Lower lobe of right lung (tissue), 2 donors: ENCODE measurements at regions not wholly inside any gene's neighbourhood (a gene's known extent, or its start where the extent isn't known, plus 50 kb on each side); places are given as distances from the start of the nearest gene placed in this dataset.

Experiments
- ATAC-seq, 2 donors: fragments of 200-7000 bp; cut with Tn5 transposase; one replicate each; pipeline ENCODE4 v1.9.1; 2020 to 2022; ENCODE audit warnings: mild to moderate bottlenecking in 2 of 2, moderate library complexity in 2 of 2
- DNase-seq: peaks from one replicate; pipeline ENCODE4 v3.0.0-alpha.2; 2020
- H3K27ac ChIP-seq: fragments of 200-600 bp; one replicate; pipeline ENCODE4 v1.8.0; 2022
- H3K27me3 ChIP-seq: fragments of 200-600 bp; one replicate; pipeline ENCODE4 v1.8.0; 2022; ENCODE audit warnings: low read depth
- H3K36me3 ChIP-seq: fragments of 200-600 bp; one replicate; pipeline ENCODE4 v1.8.0; 2022; ENCODE audit warnings: mild to moderate bottlenecking
- H3K4me1 ChIP-seq: fragments of 200-600 bp; one replicate; pipeline ENCODE4 v1.8.0; 2022
- H3K4me3 ChIP-seq: fragments of 200-600 bp; one replicate; pipeline ENCODE4 v1.8.0; 2022; ENCODE audit warnings: mild to moderate bottlenecking
- H3K9me3 ChIP-seq: fragments of 200-600 bp; one replicate; pipeline ENCODE4 v1.8.0; 2022
- CTCF ChIP-seq: fragments of 200-600 bp; IDR thresholded peaks from one replicate; pipeline ENCODE4 v1.8.0; 2022; ENCODE audit warnings: antibody characterized with exemption, mild to moderate bottlenecking
- intact Hi-C: fragments of 100-400 bp; cut with DNase I; formaldehyde crosslinking; loops from one replicate; pipeline ENCODE4 v1.11.0; 2022
- donor health status: DM: no; HTN: yes; CAD: no; lungs with severe emphysema.

DNA sequence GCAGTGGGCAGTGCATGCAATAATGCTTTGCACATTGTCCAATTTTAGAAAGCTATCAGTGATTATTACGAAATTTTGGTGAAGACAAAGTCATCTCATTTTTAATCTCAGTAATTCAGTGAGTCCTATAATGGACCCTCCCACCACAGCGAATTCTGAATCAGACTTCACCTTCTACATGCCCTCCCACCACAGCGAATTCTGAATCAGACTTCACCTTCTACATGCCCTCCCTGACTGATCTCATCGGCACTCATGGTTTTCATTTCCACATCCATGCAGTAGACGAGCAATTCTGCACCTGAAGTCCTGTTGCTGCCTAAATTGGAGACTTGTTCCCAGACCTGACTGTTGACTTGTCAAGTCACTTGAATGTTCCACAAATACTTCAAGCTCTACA, 522.3 kb downstream of the EIPR1 start:
- Histone ChIP-seq H3K4me3 (no peak overlapping the region), H3K4me1 (no peaks in the 10 kb centered on the region), H3K9me3 (no peaks in the 10 kb centered on the region), H3K27me3 (no peaks in the 10 kb centered on the region), H3K36me3 (no peaks in the 10 kb centered on the region), H3K27ac (no peak overlapping the region)
- intact Hi-C loops = no loop called here
- ATAC-seq = no peak
- TF ChIP-seq CTCF = no peak
- no peak for DNase-seq

- no peaks in the 10 kb centered on the region for H3K4me1 ChIP-seq
- no peaks in the 10 kb centered on the region for H3K36me3 ChIP-seq
- no peaks in the 10 kb centered on the region for H3K9me3 ChIP-seq
- DNase-seq = no peak
- no peak overlapping the region for H3K27ac ChIP-seq
- no peak overlapping the region for H3K4me3 ChIP-seq
- no peaks in the 10 kb centered on the region for H3K27me3 ChIP-seq
- no peak for TF ChIP-seq CTCF
- intact Hi-C loops = no loop called here
- ATAC-seq = no peak
Observed at GRCh38 chr2:2853346-2853745, 522.3 kb upstream of the MYT1L start.

- no peak overlapping the region for H3K4me3 ChIP-seq
- intact Hi-C loops = no loop called here
Observed at GRCh38 chr2:2851806-2852777, 521.0 kb upstream of the MYT1L start.

DNA sequence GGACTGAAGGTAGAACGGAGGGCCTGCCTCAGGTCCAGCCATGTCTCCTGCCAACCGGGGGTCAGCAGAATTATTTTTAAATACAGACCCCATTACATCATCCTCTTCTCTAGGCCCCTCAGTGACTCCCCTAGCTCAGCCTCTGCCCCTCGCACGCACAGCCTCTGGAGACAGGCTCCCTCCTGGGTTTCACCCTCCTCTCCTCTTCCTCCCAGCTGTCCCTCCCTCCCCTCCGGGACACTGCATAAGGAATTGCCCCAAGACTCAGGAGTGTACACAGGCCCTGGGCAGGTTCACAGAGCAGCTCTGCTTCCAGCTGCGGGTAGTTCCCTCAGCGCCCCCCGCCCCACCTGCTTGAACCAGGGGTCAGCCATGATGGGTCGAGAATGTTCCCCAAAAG, 520.2 kb upstream of the MYT1L start:
- TF ChIP-seq CTCF = no peak
- intact Hi-C loops = no loop called here
- Histone ChIP-seq H3K4me1 (peaks cover 2% of the 10 kb centered on the region), H3K27me3 (no peaks in the 10 kb centered on the region), H3K4me3 (no peak overlapping the region), H3K36me3 (no peaks in the 10 kb centered on the region), H3K9me3 (no peaks in the 10 kb centered on the region), H3K27ac (no peak overlapping the region)
- DNase-seq (no peak), ATAC-seq (no peak)

More at GRCh38 chr2:2851806-2852777, 521.0 kb upstream of the MYT1L start:
- Histone ChIP-seq H3K27me3 (no peaks in the 10 kb centered on the region), H3K9me3 (no peaks in the 10 kb centered on the region), H3K4me1 (no peaks in the 10 kb centered on the region), H3K36me3 (no peaks in the 10 kb centered on the region), H3K27ac (no peak overlapping the region)
- TF ChIP-seq CTCF = no peak
- no peak for ATAC-seq
- no peak for DNase-seq

- Histone ChIP-seq H3K27me3 (no peaks in the 10 kb centered on the region), H3K36me3 (no peaks in the 10 kb centered on the region), H3K27ac (no peak overlapping the region), H3K9me3 (no peaks in the 10 kb centered on the region), H3K4me1 (peaks cover 3% of the 10 kb centered on the region), H3K4me3 (no peak overlapping the region)
- ATAC-seq (no peak), DNase-seq (no peak)
- intact Hi-C loops = no loop called here
- TF ChIP-seq CTCF = no peak
Observed at GRCh38 chr2:2850859-2851258, 519.8 kb upstream of the MYT1L start.
